Fibroblast of skin of scalp (primary cell): ENCODE measurements at regions not wholly inside any gene's neighbourhood (a gene's known extent, or its start where the extent isn't known, plus 50 kb on each side); places are given as distances from the start of the nearest gene placed in this dataset.
"Not testable (repeated sequence)": the region's sequence is repeated elsewhere in the genome, so short reads cannot be mapped to it uniquely, and the experiment has no call there.

ENCODE experiments used
- DNase-seq: peaks from one replicate; pipeline ENCODE4 v3.0.0-alpha.2; 2013

GRCh38 chr2:220370764-220371163 is 743.3 kb downstream of the SLC4A3 start:
- DNase-seq, result no peak

DNA sequence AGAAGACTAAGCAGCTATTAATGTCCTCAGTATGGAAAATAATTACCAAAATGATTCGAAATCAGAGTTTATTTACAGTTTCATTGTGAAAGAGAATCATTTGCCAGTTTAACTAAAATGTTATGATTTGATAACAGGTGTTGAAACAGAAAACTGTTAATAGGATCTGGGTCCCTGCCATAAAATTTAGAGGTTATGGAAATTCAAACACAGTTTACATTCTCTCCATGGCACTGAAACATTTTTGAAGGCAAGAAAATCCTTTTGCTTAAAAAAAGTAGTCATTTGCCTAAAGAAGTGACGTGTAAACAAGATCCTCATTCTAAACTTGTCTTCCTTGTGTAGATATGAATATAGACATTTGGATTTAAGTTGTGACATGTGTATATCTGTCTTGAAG is 743.8 kb downstream of the SLC4A3 start:
- no peak for DNase-seq

GRCh38 chr2:220373878-220374277 is 746.4 kb downstream of the SLC4A3 start:
- DNase-seq, result peak; percentile 9

DNA sequence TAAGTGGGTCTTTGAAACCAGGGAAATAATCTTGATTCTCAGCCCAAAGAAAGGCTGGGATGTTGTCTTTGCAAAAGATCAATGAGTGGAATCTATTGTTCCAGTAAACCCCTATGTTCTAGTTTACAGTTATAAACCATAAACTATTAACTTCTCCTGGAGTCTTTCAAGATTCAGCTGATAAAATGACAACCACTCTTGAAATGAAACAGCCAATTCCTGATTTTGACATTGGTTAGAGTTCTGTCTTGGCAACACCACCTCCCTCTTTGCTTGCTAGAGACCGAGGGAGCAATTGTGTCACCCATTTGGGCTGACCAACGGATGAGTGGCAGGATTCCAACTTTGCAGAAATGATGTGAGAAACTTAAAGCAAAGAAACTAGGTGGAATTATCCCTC is 746.9 kb downstream of the SLC4A3 start:
- no peak for DNase-seq

- DNase-seq, result no peak
Measured at GRCh38 chr2:220377482-220378155, 750.2 kb downstream of the SLC4A3 start.

DNA sequence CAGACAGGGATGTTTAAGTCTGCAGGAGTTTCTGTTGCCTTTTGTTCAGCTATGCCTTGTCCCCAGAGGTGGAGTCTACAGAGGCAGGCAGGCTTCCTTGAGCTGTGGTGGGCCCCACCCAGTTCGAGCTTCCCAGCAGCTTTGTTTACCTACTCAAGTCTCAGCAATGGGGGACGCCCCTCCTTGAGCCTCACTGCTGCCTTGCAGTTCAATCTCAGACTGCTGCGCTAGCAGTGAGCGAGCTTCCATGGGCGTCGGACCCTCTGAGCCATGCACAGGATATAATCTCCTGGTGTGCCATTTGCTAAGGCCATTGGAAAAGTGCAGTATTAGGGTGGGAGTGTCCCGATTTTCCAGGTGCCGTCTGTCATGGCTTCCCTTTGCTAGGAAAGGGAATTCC is 760.3 kb downstream of the SLC4A3 start:
- DNase-seq, result not testable (repeated sequence)

DNA sequence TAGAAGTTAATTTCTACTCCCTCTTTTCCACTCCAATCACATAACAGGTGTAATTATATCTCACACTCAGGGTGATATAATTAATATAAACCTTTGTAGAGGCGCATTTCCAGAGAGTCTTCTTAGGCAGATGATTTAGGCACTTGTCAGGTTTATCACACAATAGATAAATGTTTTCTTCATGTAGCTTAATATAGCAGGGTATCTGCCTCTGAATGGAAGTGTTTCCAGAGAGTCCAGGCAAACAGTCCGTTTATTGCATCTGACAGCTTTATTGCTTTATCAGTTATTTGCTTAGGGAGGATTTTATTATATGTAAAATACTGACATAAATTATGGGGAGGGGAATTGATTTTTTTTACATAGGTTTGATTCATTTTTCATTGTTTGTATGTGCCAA is 766.3 kb downstream of the SLC4A3 start:
- DNase-seq, result no peak

DNA sequence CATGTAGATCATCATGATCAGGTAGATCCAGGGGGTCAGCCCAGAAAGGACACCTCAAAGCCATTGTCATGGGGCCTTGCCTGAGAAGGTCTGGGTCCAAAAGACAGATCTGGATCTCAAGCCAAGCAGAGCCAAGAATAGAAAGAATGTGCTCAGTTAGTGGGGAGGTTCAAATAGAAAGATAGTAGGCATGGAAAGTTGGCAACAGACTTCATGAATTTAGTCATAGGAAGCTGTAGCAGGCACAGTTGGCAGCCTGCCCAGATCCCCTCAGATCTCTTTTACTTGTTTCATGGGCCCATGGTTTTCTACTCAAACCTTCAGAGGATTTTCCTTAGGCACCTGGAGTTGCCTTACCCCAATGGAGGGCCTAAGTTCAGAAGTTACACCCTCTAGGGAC is 767.0 kb downstream of the SLC4A3 start:
- DNase-seq, result peak; percentile 23

GRCh38 chr2:220396287-220396686 is 768.9 kb downstream of the SLC4A3 start:
- DNase-seq, result peak; percentile 3

DNA sequence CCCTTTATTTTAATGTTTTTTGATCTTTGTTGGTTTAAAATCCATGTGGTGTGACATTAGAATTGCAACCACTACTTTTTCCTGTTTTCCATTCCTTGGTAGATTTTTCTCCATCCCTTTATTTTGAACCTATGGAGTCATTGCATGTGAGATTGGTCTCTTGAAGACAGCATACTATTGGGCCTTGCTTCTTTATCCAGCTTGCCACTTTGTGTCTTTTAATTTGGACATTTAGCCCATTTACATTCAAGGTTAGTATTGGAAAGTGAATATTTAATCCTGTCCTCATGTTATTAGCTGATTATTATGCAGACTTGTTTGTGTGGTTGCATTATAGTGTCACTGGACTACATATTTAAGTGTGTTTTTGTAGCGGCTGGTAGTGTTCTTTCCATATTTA is 782.9 kb downstream of the SLC4A3 start:
- no peak for DNase-seq

GRCh38 chr2:220417503-220417902 is 790.1 kb downstream of the SLC4A3 start:
- DNase-seq, result no peak

DNA sequence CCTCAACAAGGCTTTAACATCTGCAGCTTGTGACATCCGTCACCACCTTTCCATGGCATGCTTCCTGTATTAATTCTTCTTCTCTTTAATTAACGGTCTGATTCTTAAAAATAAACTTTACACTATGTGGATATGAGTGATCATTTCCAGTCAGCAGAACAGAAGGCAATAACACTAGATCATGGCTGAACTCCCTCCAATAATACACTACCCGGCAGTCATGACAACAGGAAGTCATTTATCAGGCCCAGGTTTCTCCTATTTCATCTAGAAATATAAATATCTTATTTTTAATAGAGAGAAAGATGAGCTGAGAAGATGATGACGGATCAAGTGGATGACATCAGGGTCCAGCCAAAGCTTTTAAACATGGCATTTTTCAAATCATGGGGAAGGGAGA is 792.2 kb downstream of the SLC4A3 start:
- DNase-seq, result no peak

DNA sequence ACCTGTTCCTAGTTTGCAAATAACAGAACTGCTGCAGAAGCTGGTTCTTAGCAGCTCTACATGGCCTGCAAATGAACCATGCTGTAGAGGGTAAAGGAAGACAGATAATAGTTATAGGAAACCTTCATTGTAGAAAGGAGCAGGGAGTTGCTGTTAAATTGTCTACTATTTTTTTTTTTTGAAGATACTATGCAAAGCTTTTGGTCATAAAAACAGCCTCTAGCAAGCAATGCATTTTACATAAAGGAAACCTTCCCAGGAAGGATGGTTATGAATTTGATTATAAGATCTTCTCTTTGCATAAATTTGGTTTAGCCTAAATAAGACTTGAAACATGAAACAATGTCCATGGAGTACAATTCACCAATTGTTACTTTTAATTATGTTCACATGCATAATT is 793.4 kb downstream of the SLC4A3 start:
- DNase-seq, result no peak

- DNase-seq, result no peak
Measured at GRCh38 chr2:220422676-220423075, 795.2 kb downstream of the SLC4A3 start.

DNA sequence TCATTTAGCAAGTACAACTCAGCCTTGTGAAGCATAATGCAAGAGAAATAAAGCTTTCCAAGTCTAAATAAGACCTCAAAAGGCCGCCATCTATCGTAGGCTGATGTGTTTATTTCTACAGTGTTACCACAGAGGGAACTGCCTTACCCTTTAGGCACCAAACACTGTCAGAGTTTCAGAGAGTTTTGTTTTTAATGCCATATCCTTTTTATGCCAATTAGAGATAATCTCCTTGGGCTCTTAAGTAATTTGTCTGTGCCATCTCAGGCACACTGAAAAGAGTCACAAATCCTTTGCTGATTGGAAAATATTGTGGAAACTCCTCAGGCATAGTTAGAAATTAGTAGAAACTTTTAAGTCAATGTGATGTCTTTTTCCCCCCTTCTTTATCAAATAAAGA is 797.1 kb downstream of the SLC4A3 start:
- DNase-seq, result no peak

DNA sequence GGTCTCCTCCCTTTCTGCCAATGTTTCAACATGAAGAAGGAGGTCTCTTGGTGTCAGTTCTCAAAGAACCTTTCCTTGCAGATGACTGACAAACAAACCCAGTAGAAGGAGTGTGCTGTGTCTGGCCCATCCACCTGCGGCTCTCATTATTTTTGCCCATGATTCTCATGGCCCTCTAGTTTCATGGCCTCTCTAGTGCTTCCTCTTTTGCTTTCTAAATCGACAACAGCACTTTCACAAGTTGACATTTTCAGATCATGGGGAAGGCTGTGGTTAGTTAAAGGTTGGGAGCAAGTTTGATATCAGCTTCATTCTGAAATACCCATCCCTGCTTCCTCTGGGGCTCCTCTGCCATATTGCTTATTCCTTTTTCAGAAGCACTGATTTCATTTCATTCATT is 805.2 kb downstream of the SLC4A3 start:
- no peak for DNase-seq

GRCh38 chr2:220433131-220433530 is 805.7 kb downstream of the SLC4A3 start:
- DNase-seq, result no peak

GRCh38 chr2:220434385-220434784 is 807.0 kb downstream of the SLC4A3 start:
- peak; percentile 0 for DNase-seq

- no peak for DNase-seq
Measured at GRCh38 chr2:220437938-220438337, 810.5 kb downstream of the SLC4A3 start.

DNA sequence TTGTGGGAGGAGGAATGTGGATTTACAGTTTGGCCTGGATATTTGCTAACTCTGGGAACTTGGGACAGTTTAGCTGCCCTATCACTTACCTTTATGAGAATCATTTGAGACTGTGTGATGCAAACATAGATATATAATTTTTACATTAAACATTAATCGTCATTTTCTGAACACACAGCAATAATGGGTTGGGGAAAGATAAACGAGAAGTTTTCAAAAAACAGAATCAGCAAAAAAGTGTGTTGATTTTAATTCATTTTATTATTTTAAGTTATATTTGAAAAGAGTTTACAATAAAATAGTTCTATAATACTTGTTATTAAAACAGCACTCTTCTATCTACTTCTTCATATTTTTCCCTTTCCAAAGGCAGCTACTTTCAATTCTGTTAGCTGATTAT is 813.3 kb downstream of the SLC4A3 start:
- DNase-seq, result no peak

DNA sequence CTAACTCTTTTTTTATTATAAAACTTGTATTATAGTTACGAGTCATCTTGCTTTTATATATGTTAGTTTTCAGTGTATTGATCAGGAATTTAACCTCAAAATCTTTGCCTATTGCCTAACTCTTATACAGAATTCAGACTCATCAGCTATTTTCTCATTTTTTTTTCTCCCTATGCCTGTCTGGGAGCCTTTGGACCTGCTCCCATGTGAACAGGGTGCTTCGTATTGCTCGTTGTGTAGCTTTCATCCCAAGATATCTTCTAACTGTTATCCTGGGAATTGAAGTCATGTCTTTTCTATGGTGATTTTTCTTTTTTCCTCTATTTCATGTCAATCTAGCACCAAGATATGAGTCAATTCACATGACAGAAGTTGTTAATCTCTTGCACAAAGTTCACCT is 814.0 kb downstream of the SLC4A3 start:
- DNase-seq, result no peak

GRCh38 chr2:220442012-220442411 is 814.6 kb downstream of the SLC4A3 start:
- no peak for DNase-seq

DNA sequence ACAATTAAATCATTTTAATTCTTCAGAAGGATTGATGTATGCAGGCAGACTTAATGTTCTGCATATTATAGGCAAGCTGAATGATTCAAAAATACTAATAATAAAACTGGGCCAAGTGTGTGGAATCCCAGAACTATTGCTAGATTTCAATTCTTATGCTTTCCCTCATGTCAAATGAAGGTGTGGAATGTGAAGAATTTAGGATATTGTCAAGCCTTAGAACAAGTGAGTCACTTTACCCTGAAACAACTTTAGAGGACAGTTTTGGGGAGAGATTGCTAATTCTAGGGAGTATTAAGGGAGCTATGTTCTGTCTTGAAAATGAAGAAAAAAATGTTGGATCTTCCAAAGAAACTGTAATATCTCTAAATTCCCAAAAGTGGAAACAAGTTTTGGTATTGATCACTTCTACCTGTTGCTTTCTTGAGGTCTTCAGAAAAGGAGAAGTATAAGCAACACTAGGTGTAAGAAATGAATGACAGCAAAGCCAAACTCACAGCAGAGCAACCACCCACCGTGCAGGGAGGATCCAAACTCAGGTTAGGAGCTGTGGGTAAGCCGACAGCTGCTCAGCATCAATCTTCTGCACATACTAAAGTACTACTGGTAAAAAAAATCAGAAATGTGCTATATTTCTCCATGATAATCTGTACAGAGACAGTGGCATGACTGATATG is 818.1 kb downstream of the SLC4A3 start:
- DNase-seq, result peak; percentile 5

GRCh38 chr2:220446106-220446712 is 818.8 kb downstream of the SLC4A3 start:
- DNase-seq, result no peak
